Testis (tissue), 2 donors: ENCODE measurements at regions not wholly inside any gene's neighbourhood (a gene's known extent, or its start where the extent isn't known, plus 50 kb on each side); places are given as distances from the start of the nearest gene placed in this dataset.

ENCODE experiments used
- DNase-seq: peaks from one replicate; pipeline ENCODE4 v3.0.0-alpha.2; 2019
- H3K27ac ChIP-seq, 2 donors: fragments of 200-600 bp; sonication (generic); one replicate each; pipeline ENCODE4 v1.5.1; 2019
- H3K27me3 ChIP-seq: fragments of 200-600 bp; sonication (generic); one replicate; pipeline ENCODE4 v1.5.1; 2019
- H3K36me3 ChIP-seq: fragments of 200-600 bp; sonication (generic); one replicate; pipeline ENCODE4 v1.5.1; 2017; ENCODE audit warnings: low read depth; ENCODE audit errors: missing control alignments
- H3K4me1 ChIP-seq: fragments of 200-600 bp; sonication (generic); one replicate; pipeline ENCODE4 v1.5.1; 2019
- H3K4me3 ChIP-seq, 2 donors: fragments of 200-600 bp; sonication (generic); one replicate each; pipeline ENCODE4 v1.5.1; 2017 to 2019
- H3K9me3 ChIP-seq: fragments of 200-600 bp; sonication (generic); one replicate; pipeline ENCODE4 v1.5.1; 2017
- CTCF ChIP-seq, 3 experiments: fragments of 450-650 bp in 2 of 3; fragments of 200-600 bp in 1 of 3; sonication (generic) in 1 of 3; IDR thresholded peaks; one replicate each; pipeline ENCODE4 v1.5.1; 2016 to 2019; ENCODE audit warnings: antibody characterized with exemption in 3 of 3, mild to moderate bottlenecking in 2 of 3, moderate library complexity in 1 of 3
- POLR2A ChIP-seq: fragments of 450-650 bp; IDR thresholded peaks from one replicate; pipeline ENCODE4 v1.6.1; 2017; ENCODE audit warnings: antibody characterized with exemption, mild to moderate bottlenecking, moderate library complexity
- WGBS, 2 donors: methylation state at CpG; one replicate each; pipeline ENCODE4 v1.1.5; 2018; 5-methylcytosine and 5-hydroxymethylcytosine counted together
- intact Hi-C: fragments of 100-400 bp; cut with DNase I; formaldehyde crosslinking; loops from one replicate; pipeline ENCODE4 v1.15.1; 2023; ENCODE audit warnings: low total_unique reads

- no peaks in the 10 kb centered on the region for H3K4me1 ChIP-seq
- H3K27ac ChIP-seq, result no peak overlapping the region
- intact Hi-C loops, result no loop called here
- 72 to 73% methylated on average over 5 of the region's 5 CpGs for WGBS, 2 donors
- H3K9me3 ChIP-seq, result no peaks in the 10 kb centered on the region
- H3K36me3 ChIP-seq, result no peaks in the 10 kb centered on the region
- no peak for DNase-seq
- no peak overlapping the region for H3K4me3 ChIP-seq
- H3K27me3 ChIP-seq, result no peaks in the 10 kb centered on the region
- no peak for TF ChIP-seq CTCF (IDR thresholded peaks at IDR 0.05)
- no peak for TF ChIP-seq POLR2A
These were observed 268.4 kb upstream of the THSD7B start for GRCh38 chr2:136496966-136497365.

- Histone ChIP-seq H3K4me1 (no peaks in the 10 kb centered on the region), H3K9me3 (no peaks in the 10 kb centered on the region), H3K36me3 (no peaks in the 10 kb centered on the region), H3K4me3 (no peak overlapping the region), H3K27me3 (no peaks in the 10 kb centered on the region), H3K27ac (no peak overlapping the region)
- WGBS, 2 donors, result 89 to 92% methylated on average over 5 of the region's 5 CpGs
- intact Hi-C loops, result no loop called here
- DNase-seq, result no peak
- no peak for TF ChIP-seq POLR2A
- TF ChIP-seq CTCF (IDR thresholded peaks at IDR 0.05), result no peak
These were observed 269.7 kb upstream of the THSD7B start for GRCh38 chr2:136495636-136496035.

GRCh38 chr2:136492901-136493300 lies 272.4 kb upstream of the THSD7B start:
- no peak for DNase-seq
- Histone ChIP-seq H3K27ac (no peak overlapping the region), H3K4me1 (no peaks in the 10 kb centered on the region), H3K9me3 (no peaks in the 10 kb centered on the region), H3K27me3 (no peaks in the 10 kb centered on the region), H3K36me3 (no peaks in the 10 kb centered on the region), H3K4me3 (no peak overlapping the region)
- intact Hi-C loops, result no loop called here
- 73 to 78% methylated on average over 8 of the region's 8 CpGs for WGBS, 2 donors
- TF ChIP-seq POLR2A (no peak), CTCF (IDR thresholded peaks at IDR 0.05) (no peak)

- Histone ChIP-seq H3K4me3 (no peak overlapping the region), H3K27me3 (no peaks in the 10 kb centered on the region), H3K27ac (no peak overlapping the region), H3K36me3 (no peaks in the 10 kb centered on the region), H3K9me3 (no peaks in the 10 kb centered on the region), H3K4me1 (no peaks in the 10 kb centered on the region)
- 73 to 78% methylated on average over 3 of the region's 3 CpGs for WGBS, 2 donors
- no peak for TF ChIP-seq CTCF (IDR thresholded peaks at IDR 0.05)
- TF ChIP-seq POLR2A, result no peak
- intact Hi-C loops, result no loop called here
- DNase-seq, result no peak
These were observed 275.2 kb upstream of the THSD7B start for GRCh38 chr2:136490100-136490499.

GRCh38 chr2:136487421-136487820 lies 277.9 kb upstream of the THSD7B start:
- DNase-seq, result no peak
- H3K4me3 ChIP-seq, result no peak overlapping the region
- H3K27ac ChIP-seq, result no peak overlapping the region
- 61 to 74% methylated on average over 2 of the region's 2 CpGs for WGBS, 2 donors
- no peaks in the 10 kb centered on the region for H3K9me3 ChIP-seq
- intact Hi-C loops, result no loop called here
- H3K27me3 ChIP-seq, result no peaks in the 10 kb centered on the region
- no peaks in the 10 kb centered on the region for H3K36me3 ChIP-seq
- H3K4me1 ChIP-seq, result no peaks in the 10 kb centered on the region
- no peak for TF ChIP-seq CTCF (IDR thresholded peaks at IDR 0.05)
- no peak for TF ChIP-seq POLR2A
